ENCODE measurements at regions not wholly inside any gene's neighbourhood (a gene's known extent, or its start where the extent isn't known, plus 50 kb on each side); places are given as distances from the start of the nearest gene placed in this dataset.

GRCh38 chr4:111475666-111476065, 669.6 kb upstream of the FAM241A start:
- TF ChIP-seq EZH2 (IDR thresholded peaks at IDR 0.05; ENCODE audit: borderline replicate concordance) (no peak), EZH2phosphoT487 (IDR thresholded peaks at IDR 0.05; ENCODE audit: low read depth, severe bottlenecking, unreplicated experiment) (no peak), CTCF (IDR thresholded peaks at IDR 0.05; ENCODE audit: poor library complexity) (no peak)
- no peak for DNase-seq (ENCODE audit: low spot score)
- no peak overlapping the region for H3K4me2 ChIP-seq
- H3K27ac ChIP-seq = no peak overlapping the region
- no peak overlapping the region for H3K4me3 ChIP-seq
- no peaks in the 10 kb centered on the region for H4K20me1 ChIP-seq (ENCODE audit: insufficient read depth, poor library complexity, severe bottlenecking)
- H3K79me2 ChIP-seq = no peaks in the 10 kb centered on the region
- H3K9me3 ChIP-seq (ENCODE audit: low read depth) = no peaks in the 10 kb centered on the region
- no peaks in the 10 kb centered on the region for H3K36me3 ChIP-seq (replicated peaks; ENCODE audit: insufficient read depth, low read depth)
- H2AFZ ChIP-seq = no peak overlapping the region
- no peaks in the 10 kb centered on the region for H3K9me2 ChIP-seq (replicated peaks; ENCODE audit: insufficient read depth)
- no peaks in the 10 kb centered on the region for H3K27me3 ChIP-seq
- 78% methylated on average over 1 of the region's 1 CpG for WGBS (ENCODE audit: low lambda C conversion rate, missing lambda C conversion rate)
- H3K4me1 ChIP-seq (ENCODE audit: insufficient read depth) = no peaks in the 10 kb centered on the region

- H2AFZ ChIP-seq = no peak overlapping the region
- H3K79me2 ChIP-seq = no peaks in the 10 kb centered on the region
- H3K27me3 ChIP-seq = no peaks in the 10 kb centered on the region
- H3K9me3 ChIP-seq (ENCODE audit: low read depth) = no peaks in the 10 kb centered on the region
- TF ChIP-seq EZH2 (IDR thresholded peaks at IDR 0.05; ENCODE audit: borderline replicate concordance) (no peak), CTCF (IDR thresholded peaks at IDR 0.05; ENCODE audit: poor library complexity) (no peak), EZH2phosphoT487 (IDR thresholded peaks at IDR 0.05; ENCODE audit: low read depth, severe bottlenecking, unreplicated experiment) (no peak)
- no peak for DNase-seq (ENCODE audit: low spot score)
- no peaks in the 10 kb centered on the region for H3K4me1 ChIP-seq (ENCODE audit: insufficient read depth)
- H3K4me3 ChIP-seq = no peak overlapping the region
- no peaks in the 10 kb centered on the region for H3K9me2 ChIP-seq (replicated peaks; ENCODE audit: insufficient read depth)
- H3K36me3 ChIP-seq (replicated peaks; ENCODE audit: insufficient read depth, low read depth) = no peaks in the 10 kb centered on the region
- no peak overlapping the region for H3K27ac ChIP-seq
- H3K4me2 ChIP-seq = no peak overlapping the region
- no peaks in the 10 kb centered on the region for H4K20me1 ChIP-seq (ENCODE audit: insufficient read depth, poor library complexity, severe bottlenecking)
Measured at GRCh38 chr4:111480510-111480909, 664.7 kb upstream of the FAM241A start.

- 90% methylated on average over 8 of the region's 8 CpGs for WGBS (ENCODE audit: low lambda C conversion rate, missing lambda C conversion rate)
- Histone ChIP-seq H3K4me3 (no peak overlapping the region), H3K9me2 (replicated peaks; ENCODE audit: insufficient read depth) (no peaks in the 10 kb centered on the region), H4K20me1 (ENCODE audit: insufficient read depth, poor library complexity, severe bottlenecking) (no peaks in the 10 kb centered on the region), H3K36me3 (replicated peaks; ENCODE audit: insufficient read depth, low read depth) (no peaks in the 10 kb centered on the region), H3K79me2 (no peaks in the 10 kb centered on the region), H3K9me3 (ENCODE audit: low read depth) (no peaks in the 10 kb centered on the region), H3K4me1 (ENCODE audit: insufficient read depth) (no peaks in the 10 kb centered on the region), H3K27me3 (no peaks in the 10 kb centered on the region), H2AFZ (no peak overlapping the region), H3K4me2 (no peak overlapping the region), H3K27ac (no peak overlapping the region)
- no peak for TF ChIP-seq EZH2phosphoT487 (IDR thresholded peaks at IDR 0.05; ENCODE audit: low read depth, severe bottlenecking, unreplicated experiment)
- TF ChIP-seq EZH2 (IDR thresholded peaks at IDR 0.05; ENCODE audit: borderline replicate concordance) = no peak
- no peak for TF ChIP-seq CTCF (IDR thresholded peaks at IDR 0.05; ENCODE audit: poor library complexity)
- no peak for DNase-seq (ENCODE audit: low spot score)
Measured at GRCh38 chr4:111483375-111484169, 661.7 kb upstream of the FAM241A start.
